BLaER1 treated with 17β-estradiol and CSF1 and Interleukin-3, amounts not matched to agents 10 nM and 100 nM (cell line): ENCODE measurements at regions not wholly inside any gene's neighbourhood (a gene's known extent, or its start where the extent isn't known, plus 50 kb on each side); places are given as distances from the start of the nearest gene placed in this dataset.

ENCODE experiments used
- H3K27ac ChIP-seq, 11 experiments: shearing (Covaris generic); formaldehyde crosslinking; 2 replicates each; pipeline ENCODE4 v1.8.1; 2022
- H3K27me3 ChIP-seq, 11 experiments: shearing (Covaris generic); formaldehyde crosslinking; 2 replicates each; pipeline ENCODE4 v1.8.1; 2022
- H3K36me3 ChIP-seq, 11 experiments: shearing (Covaris generic); formaldehyde crosslinking; 2 replicates each; pipeline ENCODE4 v1.8.1; 2022
- H3K4me1 ChIP-seq, 10 experiments: shearing (Covaris generic); formaldehyde crosslinking; 2 replicates each; pipeline ENCODE4 v1.8.1; 2022
- H3K4me2 ChIP-seq, 11 experiments: shearing (Covaris generic); formaldehyde crosslinking; 2 replicates each; pipeline ENCODE4 v1.8.1; 2022
- H3K4me3 ChIP-seq, 10 experiments: shearing (Covaris generic); formaldehyde crosslinking; 2 replicates each; pipeline ENCODE4 v1.8.1; 2022
- H3K9ac ChIP-seq, 11 experiments: shearing (Covaris generic); formaldehyde crosslinking; 2 replicates each; pipeline ENCODE4 v1.8.1; 2022
- H3K9me3 ChIP-seq, 11 experiments: shearing (Covaris generic); formaldehyde crosslinking; replicated peaks in 1 of 11; 2 replicates each; pipeline ENCODE4 v1.8.1; 2022
- H4K20me1 ChIP-seq, 11 experiments: shearing (Covaris generic); formaldehyde crosslinking; 2 replicates each; pipeline ENCODE4 v1.8.1; 2022
- Cebpa-rat ChIP-seq, 11 experiments: shearing (Covaris generic); IDR thresholded peaks; 2 replicates each; pipeline ENCODE4 v1.8.1; 2022

- Histone ChIP-seq H3K9me3 (peaks cover 0 to 13% (median 0%) of the 10 kb centered on the region in 11 experiments; a peak in 9 of 22 replicates), H3K27ac (peak overlapping the region in 1 of 11 experiments; percentile 30; a peak in 2 of 22 replicates), H3K4me1 (peaks cover 9 to 15% (median 12%) of the 10 kb centered on the region in 10 experiments), H3K36me3 (no peaks in the 10 kb centered on the region), H3K27me3 (no peaks in the 10 kb centered on the region), H4K20me1 (peaks cover 0 to 37% (median 0%) of the 10 kb centered on the region in 11 experiments; a peak in 5 of 22 replicates), H3K9ac (peak overlapping the region in 1 of 11 experiments; percentile 32; a peak in 1 of 22 replicates), H3K4me3 (no peak overlapping the region), H3K4me2 (peak overlapping the region; percentile 32 to 75 (median 64))
- peak in 2 of 11 experiments; percentile 38 to 43; a peak in 2 of 22 replicates for TF ChIP-seq Cebpa-rat (IDR thresholded peaks at IDR 0.05)
Measured at GRCh38 chr3:127467391-127467790, 123.1 kb downstream of the TPRA1 start.

- Histone ChIP-seq H3K9me3 (peaks cover 0 to 13% (median 0%) of the 10 kb centered on the region in 11 experiments; a peak in 9 of 22 replicates), H3K36me3 (no peaks in the 10 kb centered on the region), H3K4me3 (no peak overlapping the region), H3K4me1 (peaks cover 9 to 15% (median 12%) of the 10 kb centered on the region in 10 experiments), H3K27ac (no peak overlapping the region), H3K4me2 (no peak overlapping the region), H3K27me3 (peaks cover 0 to 9% (median 2%) of the 10 kb centered on the region in 11 experiments; a peak in 10 of 22 replicates), H4K20me1 (peaks cover 0 to 55% (median 3%) of the 10 kb centered on the region in 11 experiments; a peak in 8 of 22 replicates), H3K9ac (no peak overlapping the region)
- TF ChIP-seq Cebpa-rat (IDR thresholded peaks at IDR 0.05), result no peak
Measured at GRCh38 chr3:127464642-127465041, 125.9 kb downstream of the TPRA1 start.

DNA sequence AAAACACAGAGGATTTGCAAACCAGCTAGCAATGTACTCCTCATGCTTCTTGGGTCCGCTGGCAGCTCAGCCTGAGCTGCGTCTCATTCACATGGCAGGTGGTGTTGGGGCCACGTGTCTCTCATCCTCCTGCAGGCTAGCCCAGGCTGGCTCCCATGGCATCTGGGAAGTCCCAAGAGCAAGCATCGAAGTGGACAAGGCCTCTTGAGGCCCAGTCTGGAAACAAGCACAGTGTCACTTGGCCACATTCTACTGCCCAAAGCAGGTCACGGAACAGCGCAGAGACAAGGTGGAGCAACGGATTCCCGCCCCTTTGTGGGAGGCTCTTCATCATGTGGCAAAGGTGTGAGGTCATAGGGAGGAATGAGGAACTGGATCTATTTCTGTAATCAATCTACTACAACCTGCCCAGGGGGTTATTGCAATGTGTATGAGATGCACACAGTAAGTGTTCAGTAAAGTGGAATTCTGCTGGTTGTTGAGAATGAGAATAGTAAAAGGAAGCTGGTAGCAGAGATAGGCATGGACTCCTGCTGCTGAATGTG, 128.3 kb downstream of the TPRA1 start:
- no peaks in the 10 kb centered on the region for H3K36me3 ChIP-seq
- peaks cover 0 to 70% (median 9%) of the 10 kb centered on the region in 11 experiments; a peak in 13 of 22 replicates for H4K20me1 ChIP-seq
- no peak overlapping the region for H3K4me3 ChIP-seq
- TF ChIP-seq Cebpa-rat (IDR thresholded peaks at IDR 0.05), result no peak
- H3K4me1 ChIP-seq, result peaks cover 2 to 5% (median 4%) of the 10 kb centered on the region in 10 experiments
- no peak overlapping the region for H3K9ac ChIP-seq
- no peaks in the 10 kb centered on the region for H3K9me3 ChIP-seq
- peaks cover 23 to 34% (median 27%) of the 10 kb centered on the region in 11 experiments for H3K27me3 ChIP-seq
- no peak overlapping the region for H3K27ac ChIP-seq
- no peak overlapping the region for H3K4me2 ChIP-seq

GRCh38 chr3:127461286-127461910, 129.1 kb downstream of the TPRA1 start:
- H3K9me3 ChIP-seq, result no peaks in the 10 kb centered on the region

DNA sequence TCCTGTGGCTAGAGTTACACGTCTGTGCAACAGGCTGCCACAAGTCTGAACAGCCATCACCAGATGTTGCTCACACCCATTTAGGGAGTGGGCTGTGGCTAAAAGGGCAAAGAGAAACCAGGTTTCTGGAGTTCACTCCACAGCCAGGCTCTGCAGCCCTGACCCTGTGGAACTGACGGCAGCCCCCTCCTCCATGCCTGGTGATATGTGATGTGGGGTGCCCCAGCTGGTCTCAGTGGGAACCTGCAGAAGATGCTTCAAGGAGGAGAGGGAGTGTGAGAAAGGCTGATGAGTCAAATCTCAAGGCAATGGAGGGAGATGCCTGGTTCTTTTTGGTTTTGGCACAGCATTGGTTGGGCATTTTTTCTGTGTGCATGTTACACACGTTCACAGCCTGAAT, 130.6 kb downstream of the TPRA1 start:
- peaks cover 46 to 57% (median 50%) of the 10 kb centered on the region in 11 experiments for H3K27me3 ChIP-seq
- no peak overlapping the region for H3K9ac ChIP-seq
- H3K4me3 ChIP-seq, result no peak overlapping the region
- no peaks in the 10 kb centered on the region for H3K36me3 ChIP-seq
- no peak for TF ChIP-seq Cebpa-rat (IDR thresholded peaks at IDR 0.05)
- peaks cover 0 to 72% (median 30%) of the 10 kb centered on the region in 11 experiments; a peak in 17 of 22 replicates for H4K20me1 ChIP-seq
- peaks cover 0 to 19% (median 11%) of the 10 kb centered on the region in 10 experiments; a peak in 13 of 20 replicates for H3K4me1 ChIP-seq
- H3K4me2 ChIP-seq, result no peak overlapping the region
- H3K9me3 ChIP-seq, result no peaks in the 10 kb centered on the region
- H3K27ac ChIP-seq, result no peak overlapping the region

More at GRCh38 chr3:127461286-127461910, 129.1 kb downstream of the TPRA1 start:
- H3K36me3 ChIP-seq, result no peaks in the 10 kb centered on the region
- H3K27ac ChIP-seq, result no peak overlapping the region
- no peak overlapping the region for H3K4me3 ChIP-seq
- peaks cover 31 to 41% (median 35%) of the 10 kb centered on the region in 11 experiments for H3K27me3 ChIP-seq
- no peak for TF ChIP-seq Cebpa-rat (IDR thresholded peaks at IDR 0.05)
- H4K20me1 ChIP-seq, result peaks cover 0 to 72% (median 16%) of the 10 kb centered on the region in 11 experiments; a peak in 17 of 22 replicates
- peaks cover 0 to 9% (median 4%) of the 10 kb centered on the region in 10 experiments; a peak in 10 of 20 replicates for H3K4me1 ChIP-seq
- no peak overlapping the region for H3K4me2 ChIP-seq
- no peak overlapping the region for H3K9ac ChIP-seq

- TF ChIP-seq Cebpa-rat (IDR thresholded peaks at IDR 0.05), result no peak
- Histone ChIP-seq H3K4me1 (peaks cover 0 to 19% (median 11%) of the 10 kb centered on the region in 10 experiments; a peak in 13 of 20 replicates), H3K4me2 (no peak overlapping the region), H3K27me3 (peaks cover 55 to 66% (median 59%) of the 10 kb centered on the region in 11 experiments), H3K9ac (no peak overlapping the region), H3K4me3 (no peak overlapping the region), H3K9me3 (no peaks in the 10 kb centered on the region), H3K36me3 (no peaks in the 10 kb centered on the region), H4K20me1 (peaks cover 0 to 72% (median 33%) of the 10 kb centered on the region in 11 experiments; a peak in 17 of 22 replicates), H3K27ac (no peak overlapping the region)
Measured at GRCh38 chr3:127458696-127459604, 131.6 kb downstream of the TPRA1 start.

GRCh38 chr3:127457546-127458145, 132.9 kb downstream of the TPRA1 start:
- peaks cover 0 to 19% (median 11%) of the 10 kb centered on the region in 10 experiments; a peak in 13 of 20 replicates for H3K4me1 ChIP-seq
- H3K4me2 ChIP-seq, result no peak overlapping the region
- H4K20me1 ChIP-seq, result peaks cover 0 to 78% (median 33%) of the 10 kb centered on the region in 11 experiments; a peak in 17 of 22 replicates
- no peak overlapping the region for H3K4me3 ChIP-seq
- no peaks in the 10 kb centered on the region for H3K9me3 ChIP-seq
- H3K27ac ChIP-seq, result no peak overlapping the region
- H3K36me3 ChIP-seq, result no peaks in the 10 kb centered on the region
- H3K27me3 ChIP-seq, result peaks cover 68 to 79% (median 72%) of the 10 kb centered on the region in 11 experiments
- no peak for TF ChIP-seq Cebpa-rat (IDR thresholded peaks at IDR 0.05)
- H3K9ac ChIP-seq, result no peak overlapping the region

DNA sequence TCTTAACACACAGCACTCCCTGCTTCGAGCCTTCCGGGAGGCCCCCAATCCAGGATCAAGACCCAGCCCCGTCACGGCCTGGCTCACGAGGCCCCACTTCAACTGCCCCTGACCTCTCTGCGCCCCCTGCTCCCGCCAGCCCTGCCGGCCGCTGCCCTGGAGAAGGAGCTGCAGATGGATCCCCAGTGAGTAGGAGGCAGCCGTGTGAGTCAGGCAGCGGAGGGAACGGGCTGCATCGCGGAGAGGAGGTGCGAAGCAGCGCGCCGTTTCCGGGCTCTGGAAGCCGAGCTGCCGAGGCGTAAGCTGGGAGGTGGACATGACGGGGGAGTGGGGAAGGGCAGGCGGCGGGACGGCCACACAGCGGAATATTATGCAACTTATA, 133.4 kb downstream of the TPRA1 start:
- Histone ChIP-seq H3K36me3 (no peaks in the 10 kb centered on the region), H3K9ac (no peak overlapping the region), H3K4me3 (peak overlapping the region in 1 of 10 experiments; percentile 48; a peak in 1 of 20 replicates), H3K4me1 (peaks cover 0 to 19% (median 11%) of the 10 kb centered on the region in 10 experiments; a peak in 13 of 20 replicates), H4K20me1 (peaks cover 0 to 73% (median 33%) of the 10 kb centered on the region in 11 experiments; a peak in 17 of 22 replicates), H3K4me2 (peak overlapping the region in 3 of 11 experiments; percentile 81 to 93 (median 92); a peak in 5 of 22 replicates), H3K27ac (no peak overlapping the region), H3K9me3 (no peaks in the 10 kb centered on the region), H3K27me3 (peaks cover 74 to 85% (median 78%) of the 10 kb centered on the region in 11 experiments)
- TF ChIP-seq Cebpa-rat (IDR thresholded peaks at IDR 0.05), result no peak
